ENCODE measurements at regions not wholly inside any gene's neighbourhood (a gene's known extent, or its start where the extent isn't known, plus 50 kb on each side); places are given as distances from the start of the nearest gene placed in this dataset.

- DNase-seq = no peak
Observed at GRCh38 chr2:222795450-222796357, 65.1 kb upstream of the ACSL3 start.

GRCh38 chr2:222796413-222797103, 64.3 kb upstream of the ACSL3 start:
- in situ Hi-C loops (cut with HindIII; ENCODE audit: low pct_ligation_motif_present, low pct_unique_long_range_greater_than_20kb, low sequenced_read_pairs) = no loop called here

More at GRCh38 chr2:222795450-222796357, 65.1 kb upstream of the ACSL3 start:
- in situ Hi-C loops (cut with HindIII; ENCODE audit: low pct_ligation_motif_present, low pct_unique_long_range_greater_than_20kb, low sequenced_read_pairs) = no loop called here

GRCh38 chr2:222797261-222797660, 63.6 kb upstream of the ACSL3 start:
- peak; percentile 50 for DNase-seq
- in situ Hi-C loops (cut with HindIII; ENCODE audit: low pct_ligation_motif_present, low pct_unique_long_range_greater_than_20kb, low sequenced_read_pairs) = no loop called here

More at GRCh38 chr2:222796413-222797103, 64.3 kb upstream of the ACSL3 start:
- no peak for DNase-seq

GRCh38 chr2:222797871-222798270, 63.0 kb upstream of the ACSL3 start:
- no peak for DNase-seq
- in situ Hi-C loops (cut with HindIII; ENCODE audit: low pct_ligation_motif_present, low pct_unique_long_range_greater_than_20kb, low sequenced_read_pairs) = no loop called here

- DNase-seq = no peak
- in situ Hi-C loops (cut with HindIII; ENCODE audit: low pct_ligation_motif_present, low pct_unique_long_range_greater_than_20kb, low sequenced_read_pairs) = no loop called here
Observed at GRCh38 chr2:222798528-222798927, 62.3 kb upstream of the ACSL3 start.

GRCh38 chr2:222799262-222799918, 61.4 kb upstream of the ACSL3 start:
- no peak for DNase-seq
- in situ Hi-C loops (cut with HindIII; ENCODE audit: low pct_ligation_motif_present, low pct_unique_long_range_greater_than_20kb, low sequenced_read_pairs) = no loop called here

GRCh38 chr2:222802514-222803196, 58.2 kb upstream of the ACSL3 start:
- no peak for DNase-seq
- in situ Hi-C loops (cut with HindIII; ENCODE audit: low pct_ligation_motif_present, low pct_unique_long_range_greater_than_20kb, low sequenced_read_pairs) = no loop called here

- in situ Hi-C loops (cut with HindIII; ENCODE audit: low pct_ligation_motif_present, low pct_unique_long_range_greater_than_20kb, low sequenced_read_pairs) = no loop called here
Observed at GRCh38 chr2:222804351-222804750, 56.5 kb upstream of the ACSL3 start.

GRCh38 chr2:222805591-222806304, 55.1 kb upstream of the ACSL3 start:
- no peak for DNase-seq

More at GRCh38 chr2:222804351-222804750, 56.5 kb upstream of the ACSL3 start:
- DNase-seq = no peak

GRCh38 chr2:222806526-222807137, 54.2 kb upstream of the ACSL3 start:
- no peak for DNase-seq
- in situ Hi-C loops (cut with HindIII; ENCODE audit: low pct_ligation_motif_present, low pct_unique_long_range_greater_than_20kb, low sequenced_read_pairs) = no loop called here

More at GRCh38 chr2:222805591-222806304, 55.1 kb upstream of the ACSL3 start:
- in situ Hi-C loops (cut with HindIII; ENCODE audit: low pct_ligation_motif_present, low pct_unique_long_range_greater_than_20kb, low sequenced_read_pairs) = no loop called here

- no peak for DNase-seq
- in situ Hi-C loops (cut with HindIII; ENCODE audit: low pct_ligation_motif_present, low pct_unique_long_range_greater_than_20kb, low sequenced_read_pairs) = no loop called here
Observed at GRCh38 chr2:222807431-222807830, 53.4 kb upstream of the ACSL3 start.

GRCh38 chr2:222809582-222809981, 51.3 kb upstream of the ACSL3 start:
- in situ Hi-C loops (cut with HindIII; ENCODE audit: low pct_ligation_motif_present, low pct_unique_long_range_greater_than_20kb, low sequenced_read_pairs) = no loop called here
- no peak for DNase-seq

GRCh38 chr2:222810044-222810443, 50.8 kb upstream of the ACSL3 start:
- DNase-seq = no peak
- in situ Hi-C loops (cut with HindIII; ENCODE audit: low pct_ligation_motif_present, low pct_unique_long_range_greater_than_20kb, low sequenced_read_pairs) = no loop called here
